ENCODE measurements at regions not wholly inside any gene's neighbourhood (a gene's known extent, or its start where the extent isn't known, plus 50 kb on each side); places are given as distances from the start of the nearest gene placed in this dataset.

DNA sequence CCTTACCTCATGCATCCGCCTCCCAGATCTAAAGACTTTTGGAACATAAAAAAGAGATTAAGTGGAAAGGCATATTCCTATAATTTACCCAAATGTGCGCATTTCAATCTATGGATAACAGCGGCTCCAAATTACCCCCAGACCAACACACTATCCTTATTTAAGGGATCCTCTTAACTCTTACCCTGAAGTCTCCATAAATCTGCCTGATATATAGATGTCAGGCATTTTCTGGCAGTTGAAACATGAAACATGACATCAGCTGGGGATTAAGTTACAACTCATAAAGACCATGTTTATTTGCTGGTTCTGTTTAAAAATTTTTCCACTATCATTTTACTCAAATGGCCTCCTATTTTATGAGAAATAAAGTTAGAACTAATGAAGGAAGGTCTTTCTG, 478.5 kb upstream of the SALL1 start:
- TF ChIP-seq CTCF (IDR thresholded peaks at IDR 0.05): no peak
- H3K27ac ChIP-seq: no peak overlapping the region
- DNase-seq (ENCODE audit: low spot score) (no peak), ATAC-seq (ENCODE audit: insufficient number of reproducible peaks, low FRiP score, low read depth) (no peak)
- no peak overlapping the region for H3K4me3 ChIP-seq
- no peaks in the 10 kb centered on the region for H3K9me3 ChIP-seq
- no peaks in the 10 kb centered on the region for H3K4me1 ChIP-seq (ENCODE audit: control insufficient read depth in 1 of 2, low read depth in 2 of 2)
- no peaks in the 10 kb centered on the region for H3K27me3 ChIP-seq (replicated peaks; ENCODE audit: insufficient read depth)
- no peaks in the 10 kb centered on the region for H3K36me3 ChIP-seq

GRCh38 chr16:51624080-51624775, 473.2 kb upstream of the SALL1 start:
- TF ChIP-seq CTCF (IDR thresholded peaks at IDR 0.05): no peak
- DNase-seq (ENCODE audit: low spot score) (no peak), ATAC-seq (ENCODE audit: insufficient number of reproducible peaks, low FRiP score, low read depth) (no peak)
- H3K4me3 ChIP-seq: no peak overlapping the region
- H3K27me3 ChIP-seq (replicated peaks; ENCODE audit: insufficient read depth): no peaks in the 10 kb centered on the region
- H3K4me1 ChIP-seq (ENCODE audit: control insufficient read depth in 1 of 2, low read depth in 2 of 2): no peaks in the 10 kb centered on the region
- H3K9me3 ChIP-seq: no peaks in the 10 kb centered on the region
- H3K36me3 ChIP-seq: no peaks in the 10 kb centered on the region
- H3K27ac ChIP-seq: no peak overlapping the region

GRCh38 chr16:51621610-51622009, 470.5 kb upstream of the SALL1 start:
- no peak for DNase-seq (ENCODE audit: low spot score)
- H3K27me3 ChIP-seq (replicated peaks; ENCODE audit: insufficient read depth): no peaks in the 10 kb centered on the region
- ATAC-seq (ENCODE audit: insufficient number of reproducible peaks, low FRiP score, low read depth): no peak
- no peak for TF ChIP-seq CTCF (IDR thresholded peaks at IDR 0.05)
- no peaks in the 10 kb centered on the region for H3K4me1 ChIP-seq (ENCODE audit: control insufficient read depth in 1 of 2, low read depth in 2 of 2)
- H3K9me3 ChIP-seq: no peaks in the 10 kb centered on the region
- H3K4me3 ChIP-seq: no peak overlapping the region
- no peak overlapping the region for H3K27ac ChIP-seq
- no peaks in the 10 kb centered on the region for H3K36me3 ChIP-seq

DNA sequence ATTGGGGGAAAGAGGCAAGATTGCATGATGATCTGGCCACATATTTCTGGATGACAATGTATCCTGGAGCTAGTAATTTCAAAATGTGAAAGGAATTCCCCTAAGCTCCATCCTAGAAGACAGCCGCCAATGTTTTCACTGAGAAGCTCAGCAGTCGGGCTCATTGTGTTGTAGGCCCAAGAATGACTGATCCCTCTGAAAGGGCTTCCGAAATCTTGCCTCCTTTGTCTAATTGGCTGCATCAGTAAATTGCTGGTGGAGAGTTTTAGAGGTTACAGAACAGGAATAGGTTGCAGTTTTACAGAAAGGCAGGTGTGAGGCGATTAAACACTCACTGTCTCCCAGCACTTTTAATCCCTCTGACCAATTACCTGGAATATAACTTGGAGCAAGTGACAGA, 464.1 kb upstream of the SALL1 start:
- no peak for ATAC-seq (ENCODE audit: insufficient number of reproducible peaks, low FRiP score, low read depth)

GRCh38 chr16:51607201-51607651, 456.2 kb upstream of the SALL1 start:
- no peak for ATAC-seq (ENCODE audit: insufficient number of reproducible peaks, low FRiP score, low read depth)

More for the DNA sequence above, 464.1 kb upstream of the SALL1 start:
- Histone ChIP-seq H3K27me3 (replicated peaks; ENCODE audit: insufficient read depth) (no peaks in the 10 kb centered on the region), H3K4me1 (ENCODE audit: control insufficient read depth in 1 of 2, low read depth in 2 of 2) (no peaks in the 10 kb centered on the region), H3K27ac (no peak overlapping the region), H3K36me3 (no peaks in the 10 kb centered on the region), H3K4me3 (no peak overlapping the region), H3K9me3 (no peaks in the 10 kb centered on the region)
- TF ChIP-seq CTCF (IDR thresholded peaks at IDR 0.05): no peak
- DNase-seq (ENCODE audit: low spot score): no peak

More at GRCh38 chr16:51607201-51607651, 456.2 kb upstream of the SALL1 start:
- Histone ChIP-seq H3K4me1 (ENCODE audit: control insufficient read depth in 1 of 2, low read depth in 2 of 2) (no peaks in the 10 kb centered on the region), H3K4me3 (no peak overlapping the region), H3K9me3 (no peaks in the 10 kb centered on the region), H3K27me3 (replicated peaks; ENCODE audit: insufficient read depth) (no peaks in the 10 kb centered on the region), H3K36me3 (no peaks in the 10 kb centered on the region), H3K27ac (no peak overlapping the region)
- TF ChIP-seq CTCF (IDR thresholded peaks at IDR 0.05): no peak
- DNase-seq (ENCODE audit: low spot score): no peak

All from thoracic aorta (tissue), 2 donors.